ENCODE measurements at regions not wholly inside any gene's neighbourhood (a gene's known extent, or its start where the extent isn't known, plus 50 kb on each side); places are given as distances from the start of the nearest gene placed in this dataset.

DNA sequence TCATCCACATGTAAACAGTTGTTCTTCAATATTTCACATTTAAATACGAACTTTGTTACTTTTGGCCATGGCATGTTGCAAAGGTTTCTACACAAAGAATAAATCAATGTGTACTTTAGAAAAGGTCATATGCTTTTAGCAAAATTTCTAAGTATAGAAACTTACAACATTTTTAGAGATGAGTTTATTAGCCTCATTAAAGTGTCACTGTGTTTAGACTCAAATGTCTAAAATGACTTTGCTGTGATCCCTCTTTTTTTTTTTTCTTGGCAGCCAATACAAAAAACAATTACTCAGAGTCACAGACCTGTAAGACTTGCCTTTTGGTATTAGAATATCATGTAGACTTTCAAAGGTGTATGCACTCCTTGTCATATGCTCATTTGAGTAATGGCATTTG is 349.3 kb upstream of the KIAA1217 start:
- TF ChIP-seq POLR2AphosphoS5 (IDR thresholded peaks at IDR 0.05; ENCODE audit: low read depth, low read length) (no peak), TAF1 (IDR thresholded peaks at IDR 0.05; ENCODE audit: borderline replicate concordance, insufficient read depth, low read length) (no peak)
